Kidney epithelial cell (primary cell): ENCODE measurements at regions not wholly inside any gene's neighbourhood (a gene's known extent, or its start where the extent isn't known, plus 50 kb on each side); places are given as distances from the start of the nearest gene placed in this dataset.

Experiments used
- DNase-seq: peaks from one replicate; pipeline ENCODE4 v3.0.0-alpha.2; 2010; ENCODE audit warnings: low read depth
- H3K27me3 ChIP-seq: 2 replicates; pipeline ENCODE4 v1.6.0; 2011; ENCODE audit warnings: low read length; ENCODE audit not compliant: control insufficient read depth, insufficient read depth
- H3K36me3 ChIP-seq: 2 replicates; pipeline ENCODE4 v1.5.1; 2011; ENCODE audit warnings: low read length; ENCODE audit not compliant: control insufficient read depth, insufficient read depth
- H3K4me3 ChIP-seq: 2 replicates; pipeline ENCODE4 v1.5.1; 2011; ENCODE audit warnings: low read depth, mild to moderate bottlenecking, control low read depth, low read length
- CTCF ChIP-seq: IDR thresholded peaks from 2 replicates; pipeline ENCODE4 v1.5.1; 2011; ENCODE audit warnings: mild to moderate bottlenecking, moderate library complexity, low read length, control low read depth, inconsistent platforms; ENCODE audit not compliant: insufficient read depth, poor library complexity, severe bottlenecking

GRCh38 chr21:41605178-41605933, 97.4 kb upstream of the TMPRSS2 start:
- no peak for TF ChIP-seq CTCF
- H3K4me3 ChIP-seq: no peak overlapping the region
- H3K36me3 ChIP-seq: no peaks in the 10 kb centered on the region
- no peak for DNase-seq
- H3K27me3 ChIP-seq: peaks cover 4% of the 10 kb centered on the region

- no peak overlapping the region for H3K4me3 ChIP-seq
- peaks cover 4% of the 10 kb centered on the region for H3K27me3 ChIP-seq
- TF ChIP-seq CTCF: no peak
- DNase-seq: no peak
- H3K36me3 ChIP-seq: no peaks in the 10 kb centered on the region
Observed at GRCh38 chr21:41604583-41605041, 96.7 kb upstream of the TMPRSS2 start.

- peaks cover 4% of the 10 kb centered on the region for H3K27me3 ChIP-seq
- H3K4me3 ChIP-seq: no peak overlapping the region
- no peaks in the 10 kb centered on the region for H3K36me3 ChIP-seq
- DNase-seq: no peak
- no peak for TF ChIP-seq CTCF
Observed at GRCh38 chr21:41603476-41603875, 95.5 kb upstream of the TMPRSS2 start.

GRCh38 chr21:41602531-41602930, 94.6 kb upstream of the TMPRSS2 start:
- Histone ChIP-seq H3K36me3 (no peaks in the 10 kb centered on the region), H3K27me3 (peaks cover 4% of the 10 kb centered on the region), H3K4me3 (no peak overlapping the region)
- no peak for DNase-seq
- TF ChIP-seq CTCF: no peak

- no peak for DNase-seq
- no peak for TF ChIP-seq CTCF
- no peak overlapping the region for H3K4me3 ChIP-seq
- H3K27me3 ChIP-seq: peaks cover 4% of the 10 kb centered on the region
- H3K36me3 ChIP-seq: no peaks in the 10 kb centered on the region
Observed at GRCh38 chr21:41601573-41602368, 93.8 kb upstream of the TMPRSS2 start.
